Thoracic aorta (tissue), 2 donors: ENCODE measurements at regions not wholly inside any gene's neighbourhood (a gene's known extent, or its start where the extent isn't known, plus 50 kb on each side); places are given as distances from the start of the nearest gene placed in this dataset.

Experiments used
- ATAC-seq: fragments of 150-250 bp; one replicate; pipeline ENCODE4 v1.8.0; 2017; ENCODE audit warnings: low read depth; ENCODE audit not compliant: insufficient number of reproducible peaks, low FRiP score
- DNase-seq: peaks from one replicate; pipeline ENCODE4 v3.0.0-alpha.2; 2020; ENCODE audit warnings: low spot score
- H3K27ac ChIP-seq, 2 donors: fragments of 200-600 bp; sonication (generic); 1 replicate in 1 of 2; 2 replicates in 1 of 2; pipeline ENCODE4 v1.5.1; 2016; ENCODE audit warnings: mild to moderate bottlenecking in 2 of 2, moderate library complexity in 2 of 2
- H3K27me3 ChIP-seq: fragments of 200-600 bp; sonication (generic); replicated peaks from 2 replicates; pipeline ENCODE4 v1.6.0; 2016; ENCODE audit warnings: mild to moderate bottlenecking; ENCODE audit not compliant: insufficient read depth
- H3K36me3 ChIP-seq: fragments of 200-600 bp; sonication (generic); one replicate; pipeline ENCODE4 v1.5.1; 2016
- H3K4me1 ChIP-seq, 2 donors: fragments of 200-600 bp; sonication (generic); 1 replicate in 1 of 2; 2 replicates in 1 of 2; pipeline versions ENCODE4 v1.5.1 to v1.6.0; 2016; ENCODE audit warnings: low read depth in 2 of 2, mild to moderate bottlenecking in 1 of 2; ENCODE audit not compliant: control insufficient read depth in 1 of 2
- H3K4me3 ChIP-seq: fragments of 200-600 bp; sonication (generic); 2 replicates; pipeline ENCODE4 v1.5.1; 2016; ENCODE audit warnings: mild to moderate bottlenecking
- H3K9me3 ChIP-seq: fragments of 200-600 bp; sonication (generic); 2 replicates; pipeline ENCODE4 v1.5.1; 2016
- TF ChIP-seq, protein P1 (sequence below): fragments of 200-600 bp; sonication (generic); IDR thresholded peaks from one replicate; pipeline ENCODE4 v1.5.1; 2019; ENCODE audit warnings: antibody characterized with exemption

DNA sequence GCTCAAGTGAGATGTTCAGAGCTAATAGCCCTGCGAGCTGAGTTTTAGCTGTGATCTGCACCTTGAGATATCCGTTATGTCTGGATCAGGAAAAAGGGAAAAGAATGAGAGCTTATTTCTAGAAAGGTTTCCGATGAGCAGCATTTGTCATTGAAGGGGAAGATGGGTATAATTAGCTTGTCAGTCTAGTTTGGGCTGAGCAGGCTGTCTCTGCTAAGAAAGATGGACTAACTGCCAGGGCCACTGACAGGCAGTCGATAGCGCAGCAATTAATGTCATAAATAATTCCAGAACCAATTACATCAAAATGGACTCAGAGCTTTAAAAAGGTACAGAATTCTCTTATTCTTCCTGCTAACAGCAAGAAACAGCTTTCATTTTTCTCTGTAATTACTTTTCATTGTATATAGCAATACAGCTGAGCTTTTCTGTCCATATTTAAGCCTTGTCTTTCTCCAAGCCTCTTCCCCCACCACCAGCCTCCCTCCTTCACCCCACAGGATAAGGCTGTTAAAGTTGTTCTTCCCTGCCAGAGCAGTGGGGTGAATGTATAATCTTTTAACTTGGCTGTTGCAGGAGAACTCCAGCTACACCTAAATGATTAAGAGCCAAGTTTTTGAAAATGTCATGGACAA is 1006.5 kb downstream of the KCNMA1 start:
- H3K9me3 ChIP-seq: no peaks in the 10 kb centered on the region
- no peak overlapping the region for H3K27ac ChIP-seq
- no peak overlapping the region for H3K4me3 ChIP-seq
- TF ChIP-seq, protein P1, sequence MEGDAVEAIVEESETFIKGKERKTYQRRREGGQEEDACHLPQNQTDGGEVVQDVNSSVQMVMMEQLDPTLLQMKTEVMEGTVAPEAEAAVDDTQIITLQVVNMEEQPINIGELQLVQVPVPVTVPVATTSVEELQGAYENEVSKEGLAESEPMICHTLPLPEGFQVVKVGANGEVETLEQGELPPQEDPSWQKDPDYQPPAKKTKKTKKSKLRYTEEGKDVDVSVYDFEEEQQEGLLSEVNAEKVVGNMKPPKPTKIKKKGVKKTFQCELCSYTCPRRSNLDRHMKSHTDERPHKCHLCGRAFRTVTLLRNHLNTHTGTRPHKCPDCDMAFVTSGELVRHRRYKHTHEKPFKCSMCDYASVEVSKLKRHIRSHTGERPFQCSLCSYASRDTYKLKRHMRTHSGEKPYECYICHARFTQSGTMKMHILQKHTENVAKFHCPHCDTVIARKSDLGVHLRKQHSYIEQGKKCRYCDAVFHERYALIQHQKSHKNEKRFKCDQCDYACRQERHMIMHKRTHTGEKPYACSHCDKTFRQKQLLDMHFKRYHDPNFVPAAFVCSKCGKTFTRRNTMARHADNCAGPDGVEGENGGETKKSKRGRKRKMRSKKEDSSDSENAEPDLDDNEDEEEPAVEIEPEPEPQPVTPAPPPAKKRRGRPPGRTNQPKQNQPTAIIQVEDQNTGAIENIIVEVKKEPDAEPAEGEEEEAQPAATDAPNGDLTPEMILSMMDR: no peak
- DNase-seq (no peak), ATAC-seq (no peak)
- H3K4me1 ChIP-seq: peaks cover 0 to 8% of the 10 kb centered on the region in 2 donors
- H3K36me3 ChIP-seq: no peaks in the 10 kb centered on the region
- H3K27me3 ChIP-seq: no peaks in the 10 kb centered on the region

DNA sequence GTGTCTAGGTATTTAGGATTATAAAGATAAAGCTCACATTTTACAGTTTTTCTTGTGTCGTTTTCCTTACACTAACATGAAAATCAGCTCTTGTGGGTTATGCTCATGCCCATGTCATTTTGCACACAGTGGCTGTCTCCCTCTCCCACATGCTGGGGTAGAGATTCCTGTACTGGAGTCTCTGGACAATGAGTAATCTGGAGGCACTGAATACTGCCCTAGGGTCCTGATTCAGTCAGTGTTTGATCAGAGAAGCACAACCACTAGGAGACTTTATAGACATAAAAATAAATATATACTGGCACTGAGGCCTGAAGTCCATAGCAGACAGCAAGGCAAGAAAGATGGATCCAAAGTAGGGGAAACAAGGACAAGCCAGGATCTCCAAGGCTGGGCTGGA is 1008.8 kb downstream of the KCNMA1 start:
- Histone ChIP-seq H3K36me3 (no peaks in the 10 kb centered on the region), H3K27ac (no peak overlapping the region), H3K9me3 (no peaks in the 10 kb centered on the region), H3K27me3 (no peaks in the 10 kb centered on the region), H3K4me3 (no peak overlapping the region), H3K4me1 (peaks cover 0 to 11% of the 10 kb centered on the region in 2 donors)
- no peak for ATAC-seq
- TF ChIP-seq, protein P1: no peak
- no peak for DNase-seq

DNA sequence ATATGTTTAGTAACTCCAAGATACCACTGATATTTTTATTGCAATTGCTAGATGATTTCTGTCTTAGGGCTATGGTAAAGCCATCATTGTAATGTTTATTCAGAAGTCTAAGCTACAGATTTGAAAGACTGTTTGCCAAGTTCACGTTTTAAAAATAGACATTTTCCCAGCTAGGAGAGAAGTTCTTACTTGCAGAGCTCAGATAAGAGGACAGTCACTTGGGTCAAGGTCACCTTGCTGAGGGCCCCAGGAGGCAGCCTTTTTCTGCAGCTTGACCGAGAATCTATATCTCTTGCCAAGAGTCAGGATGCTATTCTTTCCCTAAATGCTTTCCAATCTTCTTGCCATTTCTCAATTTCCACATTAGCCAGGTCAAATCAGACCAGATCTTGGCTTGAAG is 1011.2 kb downstream of the KCNMA1 start:
- no peak overlapping the region for H3K27ac ChIP-seq
- H3K4me3 ChIP-seq: no peak overlapping the region
- ATAC-seq (no peak), DNase-seq (no peak)
- TF ChIP-seq, protein P1: no peak
- no peaks in the 10 kb centered on the region for H3K27me3 ChIP-seq
- no peaks in the 10 kb centered on the region for H3K9me3 ChIP-seq
- H3K4me1 ChIP-seq: peaks cover 0 to 11% of the 10 kb centered on the region in 2 donors
- H3K36me3 ChIP-seq: no peaks in the 10 kb centered on the region

DNA sequence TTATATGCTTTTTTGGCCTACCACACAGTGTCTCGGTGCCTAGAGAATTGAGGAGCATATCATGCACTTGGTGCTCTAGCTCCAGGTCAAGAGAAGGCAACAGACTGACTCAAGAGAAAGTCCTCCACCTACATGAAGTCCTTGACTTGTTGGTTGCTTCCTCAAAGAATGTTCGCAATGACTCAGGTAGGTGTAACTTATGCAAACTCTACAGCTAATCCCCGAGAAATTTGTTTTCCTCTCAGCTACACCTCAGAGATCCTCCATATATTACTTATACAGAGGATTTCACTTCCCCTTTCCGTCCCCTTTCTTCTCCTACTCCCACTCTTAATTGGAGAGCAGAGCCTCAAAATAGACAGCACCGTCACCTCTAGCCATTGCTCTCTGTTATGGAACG is 1013.1 kb downstream of the KCNMA1 start:
- DNase-seq: no peak
- no peaks in the 10 kb centered on the region for H3K27me3 ChIP-seq

DNA sequence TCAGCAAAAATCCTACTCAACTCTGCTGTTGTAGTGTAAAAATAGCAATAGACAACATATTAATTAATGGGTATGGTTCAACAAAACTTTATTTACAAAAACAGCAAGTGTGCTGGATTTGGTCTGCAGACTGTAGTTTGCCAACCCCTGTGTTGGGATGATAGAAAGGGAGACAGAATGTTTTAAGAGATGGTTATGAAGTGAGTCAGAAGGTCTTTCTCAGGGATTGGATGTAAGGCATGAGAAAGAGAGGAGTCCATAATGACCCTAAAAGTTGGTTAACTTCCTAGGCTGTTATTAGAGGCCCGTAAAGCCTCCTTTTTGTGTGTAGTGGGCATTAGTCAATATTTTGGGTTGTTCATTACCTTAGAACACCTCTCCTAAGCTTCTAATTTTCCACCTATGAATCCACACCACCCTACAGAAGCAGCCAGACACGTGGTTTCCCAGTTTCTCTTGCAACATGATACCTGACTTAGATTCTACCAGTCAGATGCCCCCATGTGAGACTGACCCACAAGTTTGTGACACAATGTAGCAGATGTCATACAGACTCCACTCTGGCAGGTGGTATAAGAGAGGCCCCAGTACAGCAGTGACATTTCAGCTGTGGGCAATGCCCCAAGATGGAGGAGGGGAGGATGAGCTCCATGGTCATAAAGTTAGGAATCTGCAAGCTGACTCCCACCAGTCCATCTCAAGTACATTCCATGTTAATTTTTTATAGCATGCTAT is 1015.6 kb downstream of the KCNMA1 start:
- H3K4me3 ChIP-seq: no peak overlapping the region
- TF ChIP-seq, protein P1: no peak
- H3K27ac ChIP-seq: no peak overlapping the region
- H3K4me1 ChIP-seq: peaks cover 0 to 11% of the 10 kb centered on the region in 2 donors
- H3K27me3 ChIP-seq: no peaks in the 10 kb centered on the region
- DNase-seq (no peak), ATAC-seq (no peak)
- H3K9me3 ChIP-seq: no peaks in the 10 kb centered on the region
- H3K36me3 ChIP-seq: no peaks in the 10 kb centered on the region

More for the DNA sequence above, 1013.1 kb downstream of the KCNMA1 start:
- ATAC-seq: no peak
- H3K27ac ChIP-seq: no peak overlapping the region
- no peaks in the 10 kb centered on the region for H3K36me3 ChIP-seq
- peaks cover 0 to 11% of the 10 kb centered on the region in 2 donors for H3K4me1 ChIP-seq
- TF ChIP-seq, protein P1: no peak
- no peak overlapping the region for H3K4me3 ChIP-seq
- no peaks in the 10 kb centered on the region for H3K9me3 ChIP-seq
